Dedifferentiated amniotic fluid mesenchymal stem cell (primary cell): ENCODE measurements at regions not wholly inside any gene's neighbourhood (a gene's known extent, or its start where the extent isn't known, plus 50 kb on each side); places are given as distances from the start of the nearest gene placed in this dataset.
A peak's percentile ranks its signal among the peaks of the same experiment; 100 is the strongest.

ENCODE experiments used
- DNase-seq: peaks from one replicate; pipeline ENCODE4 v3.0.0-alpha.2; 2016; ENCODE audit errors: extremely low spot score

DNA sequence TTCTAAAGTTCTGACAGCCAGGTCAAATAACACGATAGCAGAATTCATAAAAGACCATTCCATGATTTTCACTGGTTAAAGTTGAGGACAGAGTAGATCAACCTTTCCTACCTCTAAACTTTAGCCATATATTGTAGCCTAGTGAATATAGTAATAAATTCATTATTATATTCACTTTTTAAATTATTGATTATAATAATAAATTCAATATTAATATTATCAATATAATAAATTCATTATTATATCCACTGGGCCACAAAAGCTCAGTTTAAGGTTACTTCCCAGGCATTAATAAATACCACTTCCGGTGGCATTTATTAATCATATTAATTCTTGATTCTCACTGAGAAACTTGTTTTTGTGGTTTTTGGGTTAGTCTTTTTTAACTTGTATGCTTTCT lies 85.7 kb upstream of the GPC6 start:
- no peak for DNase-seq

DNA sequence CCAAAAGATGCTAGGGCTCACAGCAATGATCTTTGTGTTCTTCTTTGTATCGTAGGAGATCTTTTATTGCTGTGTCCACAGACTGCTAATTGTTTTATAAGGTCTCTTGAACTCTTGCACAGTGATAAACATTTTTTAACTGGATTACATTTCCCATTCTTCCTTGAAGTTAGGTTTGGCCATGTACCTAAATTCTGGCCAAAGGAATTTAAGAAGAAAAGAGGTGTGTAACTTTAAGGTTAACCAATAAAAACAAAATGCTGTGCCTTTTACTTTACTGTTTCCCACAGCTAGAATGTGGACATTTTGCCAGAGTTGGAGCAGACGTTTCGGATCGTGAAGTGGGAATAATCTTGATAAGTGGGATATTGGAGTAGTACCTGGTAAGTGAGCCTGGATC lies 82.6 kb upstream of the GPC6 start:
- no peak for DNase-seq

DNA sequence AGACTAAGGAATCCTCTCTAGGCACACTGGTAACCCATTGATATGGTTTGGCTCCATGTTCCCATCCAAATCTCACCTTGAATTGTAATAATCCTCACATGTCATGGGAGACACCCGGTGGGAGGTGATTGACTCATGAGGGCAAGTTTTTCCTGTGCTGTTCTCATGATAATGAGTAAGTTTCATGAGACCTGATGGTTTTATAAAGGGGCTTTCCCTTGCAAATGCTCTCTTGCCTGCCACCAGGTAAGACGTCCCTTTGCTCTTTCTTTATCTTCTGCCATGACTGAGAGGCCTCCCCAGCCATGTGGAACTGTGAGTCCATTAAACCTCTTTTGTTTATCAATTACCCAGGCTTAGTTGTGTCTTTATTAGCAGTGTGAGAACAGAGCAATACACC lies 81.4 kb upstream of the GPC6 start:
- no peak for DNase-seq

- DNase-seq = no peak
Measured at GRCh38 chr13:93146584-93147297, 79.9 kb upstream of the GPC6 start.

GRCh38 chr13:93147298-93147645 lies 79.3 kb upstream of the GPC6 start:
- DNase-seq = no peak

DNA sequence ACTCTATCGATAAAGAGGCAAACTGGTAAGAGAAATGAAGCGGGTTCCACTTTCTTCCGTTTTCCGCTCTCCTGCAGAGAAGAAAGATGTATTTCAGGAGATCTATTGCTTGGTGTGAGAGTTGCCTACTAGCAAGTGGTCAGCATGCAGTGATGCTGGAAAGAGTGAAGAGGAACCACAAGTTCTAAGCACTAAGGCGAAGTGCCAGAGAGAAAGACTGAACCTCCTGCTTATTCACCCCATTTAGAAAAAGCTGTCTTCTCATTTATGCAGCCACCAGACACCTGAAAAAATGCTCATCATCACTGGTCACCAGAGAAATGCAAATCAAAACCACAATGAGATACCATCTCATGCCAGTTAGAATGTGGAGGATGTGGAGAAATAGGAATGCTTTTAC lies 78.7 kb upstream of the GPC6 start:
- no peak for DNase-seq

DNA sequence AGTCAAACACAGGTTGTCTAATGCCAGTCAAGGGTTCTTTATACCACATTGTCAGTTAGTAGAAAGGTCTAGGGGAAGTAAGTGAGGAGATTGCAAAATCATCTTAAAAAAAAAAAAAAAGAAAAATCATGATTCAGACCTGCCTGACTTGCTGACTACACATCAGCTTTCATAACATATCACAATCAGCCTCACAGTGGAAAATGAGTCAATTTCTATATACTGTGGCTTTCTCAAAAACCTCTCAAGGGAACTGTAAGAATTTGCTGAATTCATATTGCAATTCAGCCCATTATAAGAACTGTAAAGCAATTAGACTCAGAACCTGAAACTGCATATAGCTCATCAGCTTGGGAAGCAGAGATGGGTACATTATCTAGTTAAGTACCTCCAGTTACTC lies 75.3 kb upstream of the GPC6 start:
- peak; percentile 52 for DNase-seq

- no peak for DNase-seq
Measured at GRCh38 chr13:93158565-93158964, 68.0 kb upstream of the GPC6 start.

DNA sequence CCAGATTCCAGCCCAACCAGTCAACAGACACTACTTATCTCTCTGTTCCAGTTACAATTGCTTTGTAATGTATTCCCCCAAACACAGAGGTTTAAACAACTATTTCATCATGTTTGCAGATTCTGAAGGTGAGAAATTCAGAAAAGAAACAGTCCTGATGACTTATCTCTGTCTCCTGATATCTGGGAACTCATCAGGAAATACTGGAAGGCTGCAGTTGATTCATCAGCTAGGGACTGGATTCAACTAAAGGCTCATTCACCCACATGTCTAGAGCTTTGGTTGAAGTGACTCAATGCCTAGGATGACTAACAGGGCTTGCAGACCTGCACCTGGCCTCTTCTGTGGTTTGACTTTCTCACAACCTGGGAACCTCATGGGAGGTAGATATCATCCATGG lies 56.6 kb upstream of the GPC6 start:
- no peak for DNase-seq

DNA sequence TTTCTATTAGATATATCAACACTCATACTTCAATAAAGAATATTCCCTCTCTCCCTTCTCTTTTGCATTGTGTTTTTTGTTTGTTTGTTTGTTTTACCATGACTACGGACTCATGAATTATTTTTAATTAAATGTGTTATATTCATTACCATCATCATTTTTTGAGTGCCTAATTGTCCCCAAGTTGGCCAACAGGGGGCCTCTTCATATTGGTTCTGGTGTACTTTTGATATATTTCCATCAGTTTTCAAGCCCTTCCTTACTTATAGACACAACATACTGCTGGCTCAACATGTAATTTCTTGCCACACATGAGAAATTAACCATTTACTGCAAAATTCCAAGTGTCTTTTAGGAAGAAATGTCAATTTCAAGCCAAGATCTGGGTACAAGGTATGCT lies 54.5 kb upstream of the GPC6 start:
- DNase-seq = no peak

GRCh38 chr13:93173654-93174053 lies 53.0 kb upstream of the GPC6 start:
- DNase-seq = no peak

- DNase-seq = no peak
Measured at GRCh38 chr13:93174260-93174659, 52.3 kb upstream of the GPC6 start.
